ENCODE measurements at regions not wholly inside any gene's neighbourhood (a gene's known extent, or its start where the extent isn't known, plus 50 kb on each side); places are given as distances from the start of the nearest gene placed in this dataset.

GRCh38 chr10:62618054-62618453, 186.5 kb upstream of the ADO start:
- Histone ChIP-seq H3K23me2 (ENCODE audit: insufficient read length, low read depth, low read length, poor library complexity, severe bottlenecking) (no peaks in the 10 kb centered on the region), H3K18ac (ENCODE audit: insufficient read length, low read depth, low read length) (no peak overlapping the region), H3K9ac (ENCODE audit: extremely low read depth, insufficient read length, low read length) (no peak overlapping the region), H3K4me2 (ENCODE audit: insufficient read depth, insufficient read length, low read length) (no peak overlapping the region), H3K79me2 (ENCODE audit: insufficient read depth, low read length) (no peaks in the 10 kb centered on the region), H3K79me1 (ENCODE audit: insufficient read depth, low read depth, low read length, poor library complexity, severe bottlenecking) (no peaks in the 10 kb centered on the region), H3K56ac (ENCODE audit: insufficient read length, low read depth, low read length) (no peak overlapping the region), H3K14ac (ENCODE audit: insufficient read depth, low read length) (no peak overlapping the region), H4K5ac (ENCODE audit: insufficient read length, low read depth, low read length) (no peak overlapping the region), H2BK5ac (ENCODE audit: insufficient read length, low read length) (no peak overlapping the region), H2BK12ac (ENCODE audit: insufficient read length, low read depth, low read length) (no peak overlapping the region), H4K8ac (replicated peaks; ENCODE audit: insufficient read length, low read depth, low read length) (no peak overlapping the region), H3K23ac (ENCODE audit: insufficient read length, low read depth, low read length) (no peak overlapping the region), H4K20me1 (ENCODE audit: control insufficient read depth, insufficient read depth, insufficient read length) (no peaks in the 10 kb centered on the region), H2AK5ac (ENCODE audit: insufficient read length, low read length) (no peak overlapping the region), H2BK20ac (ENCODE audit: low read depth, low read length, poor library complexity, severe bottlenecking) (no peak overlapping the region), H3K27ac (ENCODE audit: insufficient read length, low read depth, low read length) (no peak overlapping the region), H3K27me3 (ENCODE audit: insufficient read depth, low read length) (no peaks in the 10 kb centered on the region), H2BK120ac (ENCODE audit: low read depth, low read length, poor library complexity, severe bottlenecking) (no peak overlapping the region), H4K91ac (ENCODE audit: insufficient read length, low read depth, low read length) (no peak overlapping the region), H3K4me1 (ENCODE audit: insufficient read depth, low read length) (no peaks in the 10 kb centered on the region), H3K9me3 (ENCODE audit: control insufficient read depth, low read depth, low read length) (no peaks in the 10 kb centered on the region), H2BK15ac (ENCODE audit: low read depth, low read length) (no peak overlapping the region), H3K4ac (ENCODE audit: low read depth, low read length) (no peak overlapping the region), H2AFZ (ENCODE audit: low read length) (no peak overlapping the region), H3T11ph (ENCODE audit: low read length) (no peak overlapping the region)
- Mint-ChIP-seq H3K27me3 (ENCODE audit: low read depth) (peaks cover 1% of the 10 kb centered on the region; the same call in 1 of the 2 replicates), H3K4me3 (no peak overlapping the region), H3K36me3 (ENCODE audit: insufficient read depth in 1 of 3, low read depth in 3 of 3) (no peaks in the 10 kb centered on the region; a peak in 1 of 7 replicates), H3K9me3 (0 out of 5 replicates have a peak, but pooled peaks cover 0 to 2% of the 10 kb centered on the region in 2 experiments), H3K4me1 (peaks cover 10 to 17% of the 10 kb centered on the region in 2 experiments), H3K27ac (no peak overlapping the region; a peak in 1 of 7 replicates)
- TF ChIP-seq, protein P1, sequence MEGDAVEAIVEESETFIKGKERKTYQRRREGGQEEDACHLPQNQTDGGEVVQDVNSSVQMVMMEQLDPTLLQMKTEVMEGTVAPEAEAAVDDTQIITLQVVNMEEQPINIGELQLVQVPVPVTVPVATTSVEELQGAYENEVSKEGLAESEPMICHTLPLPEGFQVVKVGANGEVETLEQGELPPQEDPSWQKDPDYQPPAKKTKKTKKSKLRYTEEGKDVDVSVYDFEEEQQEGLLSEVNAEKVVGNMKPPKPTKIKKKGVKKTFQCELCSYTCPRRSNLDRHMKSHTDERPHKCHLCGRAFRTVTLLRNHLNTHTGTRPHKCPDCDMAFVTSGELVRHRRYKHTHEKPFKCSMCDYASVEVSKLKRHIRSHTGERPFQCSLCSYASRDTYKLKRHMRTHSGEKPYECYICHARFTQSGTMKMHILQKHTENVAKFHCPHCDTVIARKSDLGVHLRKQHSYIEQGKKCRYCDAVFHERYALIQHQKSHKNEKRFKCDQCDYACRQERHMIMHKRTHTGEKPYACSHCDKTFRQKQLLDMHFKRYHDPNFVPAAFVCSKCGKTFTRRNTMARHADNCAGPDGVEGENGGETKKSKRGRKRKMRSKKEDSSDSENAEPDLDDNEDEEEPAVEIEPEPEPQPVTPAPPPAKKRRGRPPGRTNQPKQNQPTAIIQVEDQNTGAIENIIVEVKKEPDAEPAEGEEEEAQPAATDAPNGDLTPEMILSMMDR (conservative IDR thresholded peaks at IDR 0.05), result no peak
- no peak for DNase-seq
- WGBS (ENCODE audit: extremely low coverage, insufficient read length, low lambda C conversion rate), result no CpG with 5 or more reads among the region's 5 CpGs

Data from H9 (cell line).